ENCODE measurements at regions not wholly inside any gene's neighbourhood (a gene's known extent, or its start where the extent isn't known, plus 50 kb on each side); places are given as distances from the start of the nearest gene placed in this dataset.

GRCh38 chr5:2898661-2899060, 147.2 kb upstream of the IRX2 start:
- no peaks in the 10 kb centered on the region; the same call in 1 of the 2 replicates for H3K27me3 Mint-ChIP-seq (ENCODE audit: low read depth)
- peaks cover 4% of the 10 kb centered on the region; the same call in 1 of the 2 replicates for H3K4me1 Mint-ChIP-seq
- no peaks in the 10 kb centered on the region for H3K9me3 Mint-ChIP-seq
- H3K27ac Mint-ChIP-seq = no peak overlapping the region
- ATAC-seq (no peak), DNase-seq (ENCODE audit: low spot score) (no peak)
- ChIA-PET POLR2A (no interaction called here), CTCF (no interaction called here)
- no peaks in the 10 kb centered on the region for H3K36me3 Mint-ChIP-seq
- TF ChIP-seq SOX15 (CRISPR knock-in tag; IDR thresholded peaks at IDR 0.05) (no peak), E2F1 (CRISPR knock-in tag; IDR thresholded peaks at IDR 0.05) (no peak), PREB (CRISPR knock-in tag; IDR thresholded peaks at IDR 0.05; ENCODE audit: borderline replicate concordance) (no peak), NR2C2 (CRISPR knock-in tag; IDR thresholded peaks at IDR 0.05) (no peak), ZNF121 (CRISPR knock-in tag; IDR thresholded peaks at IDR 0.05) (no peak), E2F4 (CRISPR knock-in tag; IDR thresholded peaks at IDR 0.05; ENCODE audit: borderline replicate concordance, low read depth) (no peak), ZNF423 (CRISPR knock-in tag; IDR thresholded peaks at IDR 0.05) (no peak), AR (CRISPR knock-in tag; IDR thresholded peaks at IDR 0.05) (no peak)
- H3K4me3 Mint-ChIP-seq = no peak overlapping the region

- Mint-ChIP-seq H3K9me3 (no peaks in the 10 kb centered on the region), H3K27me3 (ENCODE audit: low read depth) (no peaks in the 10 kb centered on the region; the same call in 1 of the 2 replicates), H3K4me1 (peaks cover 4% of the 10 kb centered on the region; the same call in 1 of the 2 replicates), H3K4me3 (no peak overlapping the region), H3K36me3 (no peaks in the 10 kb centered on the region), H3K27ac (no peak overlapping the region)
- ChIA-PET POLR2A (no interaction called here), CTCF (no interaction called here)
- no peak for ATAC-seq
- TF ChIP-seq IRF1 (CRISPR knock-in tag; IDR thresholded peaks at IDR 0.05) = no peak
- TF ChIP-seq FOXP4 (CRISPR knock-in tag; IDR thresholded peaks at IDR 0.05) = no peak
- no peak for TF ChIP-seq ZNF512 (CRISPR knock-in tag; IDR thresholded peaks at IDR 0.05; ENCODE audit: borderline replicate concordance)
- no peak for TF ChIP-seq CREM (CRISPR knock-in tag; IDR thresholded peaks at IDR 0.05)
- no peak for TF ChIP-seq E2F1 (CRISPR knock-in tag; IDR thresholded peaks at IDR 0.05)
- no peak for TF ChIP-seq IRF2 (CRISPR knock-in tag; IDR thresholded peaks at IDR 0.05; ENCODE audit: borderline replicate concordance, low read depth)
- no peak for TF ChIP-seq ZSCAN18 (CRISPR knock-in tag; IDR thresholded peaks at IDR 0.05)
- TF ChIP-seq NFYB (CRISPR knock-in tag; conservative IDR thresholded peaks at IDR 0.05; ENCODE audit: low read depth) = no peak
- no peak for DNase-seq (ENCODE audit: low spot score)
Measured at GRCh38 chr5:2897276-2897961, 145.9 kb upstream of the IRX2 start.

Data from WTC11 (cell line).